Liver (tissue), 3 donors: ENCODE measurements at regions not wholly inside any gene's neighbourhood (a gene's known extent, or its start where the extent isn't known, plus 50 kb on each side); places are given as distances from the start of the nearest gene placed in this dataset.

Experiments used
- ATF3 ChIP-seq: IDR thresholded peaks from 2 replicates; pipeline ENCODE4 v1.6.1; 2016; ENCODE audit warnings: antibody characterized with exemption
- CTCF ChIP-seq: fragments of 150-350 bp; IDR thresholded peaks from 2 replicates; pipeline ENCODE4 v1.5.1; 2017; ENCODE audit warnings: improper control_type of control experiment, low read depth, low read length; ENCODE audit not compliant: missing input control
- GABPA ChIP-seq, 2 donors: IDR thresholded peaks in 1 of 2; conservative IDR thresholded peaks in 1 of 2; 2 replicates each; pipeline ENCODE4 v1.6.1; 2016; ENCODE audit warnings: antibody characterized with exemption in 2 of 2, mild to moderate bottlenecking in 1 of 2, moderate library complexity in 1 of 2
- HNF4A ChIP-seq, 2 donors: conservative IDR thresholded peaks; 2 replicates each; pipeline ENCODE4 v1.6.1; 2016; ENCODE audit warnings: antibody characterized with exemption in 2 of 2, mild to moderate bottlenecking in 2 of 2
- JUND ChIP-seq, 2 donors: IDR thresholded peaks; 2 replicates each; pipeline ENCODE4 v1.6.1; 2016; ENCODE audit warnings: antibody characterized with exemption in 2 of 2
- MAX ChIP-seq: IDR thresholded peaks from 2 replicates; pipeline ENCODE4 v1.6.1; 2016; ENCODE audit warnings: antibody characterized with exemption
- RAD21 ChIP-seq, 2 donors: IDR thresholded peaks; 2 replicates each; pipeline ENCODE4 v1.6.1; 2016; ENCODE audit warnings: antibody characterized with exemption in 2 of 2, mild to moderate bottlenecking in 2 of 2
- REST ChIP-seq: IDR thresholded peaks from 2 replicates; pipeline ENCODE4 v1.6.1; 2016; ENCODE audit warnings: antibody characterized with exemption, mild to moderate bottlenecking
- RXRA ChIP-seq, 2 donors: IDR thresholded peaks; 2 replicates each; pipeline ENCODE4 v1.6.1; 2017 to 2018; ENCODE audit warnings: antibody characterized with exemption in 2 of 2, mild to moderate bottlenecking in 1 of 2
- SP1 ChIP-seq: IDR thresholded peaks from 2 replicates; pipeline ENCODE4 v1.6.1; 2018; ENCODE audit warnings: antibody characterized with exemption, mild to moderate bottlenecking
- TAF1 ChIP-seq: conservative IDR thresholded peaks from 2 replicates; pipeline ENCODE4 v1.6.1; 2016; ENCODE audit warnings: antibody characterized with exemption, mild to moderate bottlenecking
- YY1 ChIP-seq: IDR thresholded peaks from 2 replicates; pipeline ENCODE4 v1.6.1; 2016; ENCODE audit warnings: antibody characterized with exemption, mild to moderate bottlenecking
- donor health status: healthy.
- donor health status: healthy.

GRCh38 chr4:115233600-115233999 is 120.2 kb upstream of the NDST4 start:
- TF ChIP-seq CTCF (no peak), RAD21 (IDR thresholded peaks at IDR 0.05) (no peak), YY1 (no peak), REST (no peak), GABPA (IDR thresholded peaks at IDR 0.05 in 1 of 2, conservative IDR thresholded peaks at IDR 0.05 in 1 of 2) (no peak), JUND (IDR thresholded peaks at IDR 0.05) (no peak), SP1 (no peak), MAX (no peak), TAF1 (no peak), ATF3 (no peak), RXRA (IDR thresholded peaks at IDR 0.05) (no peak), HNF4A (conservative IDR thresholded peaks at IDR 0.05) (no peak)
